Stimulated activated CD8-positive, alpha-beta memory T cell treated with anti-CD3 and anti-CD28 coated beads, Interleukin-4, amount 100 ng/mL, for 48 hours (primary cell): ENCODE measurements at regions not wholly inside any gene's neighbourhood (a gene's known extent, or its start where the extent isn't known, plus 50 kb on each side); places are given as distances from the start of the nearest gene placed in this dataset.

Experiments used
- DNase-seq: peaks from one replicate; pipeline ENCODE4 v3.0.0-alpha.2; 2020

- DNase-seq: peak; percentile 89
Observed at GRCh38 chr11:69918938-69919650, 99.9 kb upstream of the FGF3 start.

- DNase-seq: no peak
Observed at GRCh38 chr11:69919659-69920344, 100.6 kb upstream of the FGF3 start.

DNA sequence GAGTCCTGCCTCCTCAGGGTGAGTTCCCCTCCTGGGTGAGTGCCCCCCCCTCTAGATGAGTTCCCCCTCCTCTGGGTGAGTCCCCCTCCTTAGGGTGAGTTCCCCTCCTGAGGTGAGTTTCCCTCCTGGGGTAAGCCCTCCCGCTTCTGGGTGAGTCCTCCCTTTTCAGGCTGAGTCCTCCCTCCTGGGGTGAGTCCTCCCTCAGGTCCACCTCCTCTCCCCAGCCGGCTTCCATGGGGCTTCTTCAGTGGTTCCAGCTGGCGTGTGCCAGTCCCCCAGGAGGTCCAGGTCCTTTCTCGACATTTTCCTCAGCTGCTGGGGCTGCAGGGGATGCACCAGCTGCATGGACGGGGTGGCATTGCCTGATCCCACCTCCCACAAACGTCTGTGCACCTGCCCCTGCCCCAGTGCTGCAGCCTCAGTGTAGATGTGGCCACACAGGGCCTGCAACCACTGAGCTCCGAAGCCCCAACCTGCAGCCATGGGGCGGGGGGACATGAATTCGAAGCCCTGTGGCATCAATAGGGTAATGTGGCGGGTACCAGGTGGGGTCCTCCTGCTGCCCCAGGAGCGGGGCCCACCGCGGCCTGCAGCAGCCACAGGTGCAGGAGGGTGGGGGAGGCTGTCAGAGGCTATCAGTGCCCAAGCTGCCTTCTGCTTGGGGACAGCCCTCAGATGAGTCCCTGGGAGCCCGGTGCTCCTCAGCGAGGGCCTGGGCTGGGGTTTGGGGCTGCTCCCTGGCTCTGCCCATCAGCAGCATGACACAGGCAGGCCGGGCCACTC lies 101.3 kb upstream of the FGF3 start:
- DNase-seq: no peak

DNA sequence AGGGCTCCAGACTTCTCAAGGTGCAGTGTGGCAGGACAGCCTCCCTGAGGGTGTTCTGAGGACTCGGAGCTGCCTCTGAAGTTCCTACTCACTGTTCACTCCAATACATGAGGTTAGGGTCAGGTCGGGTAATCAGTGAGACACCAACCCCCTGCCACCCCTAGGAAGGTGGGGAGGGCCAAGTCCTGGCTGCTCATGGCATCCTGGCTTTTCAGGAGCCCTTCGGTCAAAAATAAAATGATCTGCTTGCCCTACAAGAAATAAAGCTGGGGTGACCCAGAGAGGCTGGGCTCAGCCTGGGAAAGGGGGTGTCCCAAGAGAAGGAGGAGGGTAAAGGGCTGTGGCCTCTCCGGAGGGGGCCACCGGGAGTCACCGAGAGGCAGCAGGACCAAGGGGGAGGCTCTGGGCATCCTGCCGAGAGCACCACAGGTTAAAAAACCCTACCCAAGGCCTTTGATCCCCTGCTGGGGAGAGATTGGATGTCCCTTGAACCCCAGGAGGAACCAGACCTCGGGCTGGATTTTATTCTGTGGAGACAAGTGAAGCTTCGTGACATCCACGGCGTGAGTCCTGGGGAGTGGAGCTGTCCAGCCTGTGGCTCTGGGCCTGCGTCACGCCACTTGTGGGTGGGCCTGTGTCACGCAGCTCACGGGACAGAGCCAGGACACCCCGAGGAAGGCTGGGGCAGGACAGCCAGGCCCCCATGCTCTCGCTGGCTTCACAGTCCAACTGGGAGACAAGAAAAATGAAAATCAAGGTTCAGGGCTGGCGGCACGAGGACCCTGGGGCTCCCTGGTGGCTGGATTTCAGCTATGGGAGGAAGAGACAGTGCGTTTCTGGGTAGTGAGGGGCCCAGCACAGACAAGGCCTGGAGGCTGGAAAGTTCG lies 102.2 kb upstream of the FGF3 start:
- no peak for DNase-seq

DNA sequence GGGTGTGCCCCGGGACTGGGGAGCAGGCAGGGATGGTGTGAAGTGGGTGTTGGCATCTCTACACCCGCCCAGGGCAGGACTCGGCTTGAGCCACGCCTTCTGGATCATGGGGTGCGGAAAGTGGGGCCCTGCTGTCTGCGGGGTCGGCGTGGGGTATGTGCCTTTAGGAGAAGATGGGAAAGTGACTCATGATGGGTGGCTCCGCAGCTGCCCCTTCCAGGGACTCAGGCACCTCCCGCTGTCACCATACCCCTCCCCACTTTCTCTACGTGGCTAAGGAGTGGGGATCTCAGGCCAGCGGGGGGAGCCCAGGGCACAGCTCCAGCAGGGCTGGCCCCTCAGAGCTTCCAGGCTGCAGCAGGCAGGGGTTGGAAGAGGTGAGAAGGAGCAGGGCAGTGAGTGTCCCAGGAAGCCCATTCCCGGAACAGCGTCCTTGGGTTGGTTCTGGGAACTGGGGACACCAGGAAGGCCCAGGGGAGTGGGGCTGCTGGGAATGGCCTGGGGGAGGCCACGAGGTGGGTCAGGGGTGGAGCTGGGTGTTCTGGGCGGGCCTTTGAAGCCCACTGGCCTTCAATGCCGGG lies 102.9 kb upstream of the FGF3 start:
- DNase-seq: no peak

DNA sequence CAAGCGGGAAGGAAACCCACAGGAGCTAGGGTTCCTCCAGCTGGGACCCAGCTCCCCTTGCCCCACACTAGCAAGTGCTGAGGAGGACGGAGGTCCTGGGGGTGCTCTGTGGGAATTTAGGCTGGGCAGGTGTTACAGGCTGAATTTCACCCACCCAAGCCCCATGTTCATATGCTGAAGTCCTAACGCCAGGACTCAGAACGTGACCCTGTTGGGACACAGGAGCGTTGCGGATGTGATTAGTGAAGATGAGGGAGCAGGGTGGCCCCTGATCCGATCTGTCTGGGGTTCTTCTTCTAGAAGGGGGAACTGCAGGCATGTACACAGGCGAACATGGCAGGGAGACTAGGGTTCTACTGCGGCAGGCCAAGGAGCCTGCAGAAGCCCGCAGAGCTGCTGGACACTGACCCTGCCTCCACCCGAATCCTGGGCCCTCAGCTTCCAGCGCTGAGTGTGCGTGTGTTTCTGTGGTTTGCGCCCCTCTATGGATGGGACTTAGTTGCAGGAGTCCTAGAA lies 103.4 kb upstream of the FGF3 start:
- no peak for DNase-seq

- no peak for DNase-seq
Observed at GRCh38 chr11:69923196-69923595, 104.0 kb upstream of the FGF3 start.

DNA sequence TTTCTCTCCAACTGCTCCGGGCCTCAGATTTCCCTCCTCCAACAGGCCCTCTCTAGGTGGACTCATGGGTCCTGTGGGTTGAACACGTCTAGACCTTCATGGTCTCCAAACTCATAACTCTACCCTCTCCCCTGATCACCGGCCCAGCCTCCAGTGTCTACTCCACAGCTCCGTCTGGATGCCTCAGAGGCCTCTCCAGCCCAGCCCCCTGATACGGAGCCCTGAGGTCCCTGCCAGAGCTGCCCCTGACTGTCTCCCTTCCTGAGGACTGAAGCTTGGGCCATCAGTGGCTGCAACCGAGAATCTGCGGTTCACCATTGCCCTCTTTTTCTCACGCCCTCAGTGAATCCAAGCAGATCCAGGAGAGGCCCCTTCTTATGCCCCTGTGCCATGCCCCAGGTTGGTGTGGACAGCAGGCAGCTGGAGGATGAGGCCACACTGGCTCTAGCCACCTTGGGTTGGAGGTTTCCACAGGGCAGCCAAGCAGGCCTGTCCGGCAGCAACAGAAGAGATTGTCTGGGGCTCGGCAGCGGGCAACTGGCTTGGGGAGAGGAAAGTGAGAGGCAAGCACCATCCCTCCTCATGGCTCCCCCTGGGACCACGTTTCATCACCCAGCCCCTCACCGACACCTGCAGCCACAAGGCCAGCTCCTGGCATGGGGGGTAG lies 104.6 kb upstream of the FGF3 start:
- no peak for DNase-seq

GRCh38 chr11:69924308-69925161 lies 105.3 kb upstream of the FGF3 start:
- DNase-seq: no peak

GRCh38 chr11:69925366-69926196 lies 106.4 kb upstream of the FGF3 start:
- no peak for DNase-seq

DNA sequence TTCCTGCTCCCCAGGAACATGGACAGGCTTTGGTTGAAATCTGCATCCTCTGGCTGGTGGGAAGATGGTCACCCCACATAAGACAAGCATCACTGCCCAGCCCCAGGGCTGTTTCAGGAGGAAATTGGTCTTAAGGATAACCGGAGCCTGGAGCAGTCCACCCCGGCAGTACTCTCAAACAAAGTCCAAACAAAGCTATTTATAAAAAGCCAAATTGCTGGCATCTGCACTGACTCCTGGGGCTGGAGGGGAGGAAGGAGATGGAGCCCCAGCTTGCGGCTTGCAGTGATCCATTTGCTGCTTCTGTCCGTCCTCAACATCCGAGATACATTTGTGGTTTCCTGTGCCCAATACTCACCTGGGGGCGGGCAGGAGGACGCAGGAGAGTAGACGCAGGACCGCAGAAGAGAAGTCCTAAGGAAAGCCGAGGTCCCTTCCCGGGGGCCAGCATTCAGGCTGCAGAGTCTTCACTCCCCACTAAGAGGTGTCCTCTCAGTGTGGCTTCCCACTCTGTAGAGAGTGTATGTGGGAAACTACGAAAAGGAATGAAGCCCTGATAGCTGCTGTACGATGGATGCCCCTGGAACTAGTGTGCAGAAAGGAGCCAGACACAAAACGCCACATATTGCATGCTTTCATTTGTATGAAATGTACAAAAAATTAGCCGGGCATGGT lies 107.3 kb upstream of the FGF3 start:
- DNase-seq: no peak

DNA sequence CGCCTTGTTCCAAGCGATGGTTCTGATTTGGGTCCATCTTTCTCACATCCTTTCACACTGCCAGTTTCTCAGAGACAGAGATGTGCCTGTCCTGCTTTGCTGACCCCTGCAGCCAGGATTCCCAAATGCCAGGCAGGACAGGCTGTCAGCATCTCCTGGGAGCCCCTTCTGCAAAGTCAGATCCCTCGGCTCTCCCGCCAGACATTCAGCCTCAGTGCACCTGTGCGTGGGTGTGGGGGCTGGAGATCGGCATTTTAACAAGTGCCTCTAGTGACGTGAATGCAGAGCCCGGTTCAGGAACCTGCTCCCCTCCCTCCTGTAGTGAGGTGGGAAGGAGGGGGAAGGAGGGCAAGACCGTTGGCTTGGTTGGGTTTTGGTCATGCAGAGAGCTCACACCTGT lies 108.9 kb upstream of the FGF3 start:
- DNase-seq: no peak

DNA sequence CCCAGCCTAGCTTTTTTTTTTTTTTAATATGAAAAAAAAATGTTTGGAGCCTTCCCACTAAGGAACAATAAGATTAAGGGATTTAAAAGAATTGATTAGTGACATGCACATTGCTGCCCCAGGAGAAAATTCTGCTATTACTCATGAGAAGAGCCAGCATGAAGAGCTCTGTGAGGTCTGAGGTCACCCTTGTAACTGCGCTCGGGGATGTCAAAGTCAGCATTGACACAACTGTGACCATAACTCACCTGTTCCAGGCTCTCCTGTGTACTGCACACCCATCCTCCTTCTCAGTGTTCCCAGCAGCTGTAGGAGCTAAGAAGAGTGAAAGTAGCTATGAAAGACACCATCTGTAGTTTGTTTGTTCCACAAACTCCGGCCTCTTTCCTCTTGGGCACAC lies 109.8 kb upstream of the FGF3 start:
- DNase-seq: no peak

GRCh38 chr11:69930081-69931059 lies 111.2 kb upstream of the FGF3 start:
- DNase-seq: no peak

DNA sequence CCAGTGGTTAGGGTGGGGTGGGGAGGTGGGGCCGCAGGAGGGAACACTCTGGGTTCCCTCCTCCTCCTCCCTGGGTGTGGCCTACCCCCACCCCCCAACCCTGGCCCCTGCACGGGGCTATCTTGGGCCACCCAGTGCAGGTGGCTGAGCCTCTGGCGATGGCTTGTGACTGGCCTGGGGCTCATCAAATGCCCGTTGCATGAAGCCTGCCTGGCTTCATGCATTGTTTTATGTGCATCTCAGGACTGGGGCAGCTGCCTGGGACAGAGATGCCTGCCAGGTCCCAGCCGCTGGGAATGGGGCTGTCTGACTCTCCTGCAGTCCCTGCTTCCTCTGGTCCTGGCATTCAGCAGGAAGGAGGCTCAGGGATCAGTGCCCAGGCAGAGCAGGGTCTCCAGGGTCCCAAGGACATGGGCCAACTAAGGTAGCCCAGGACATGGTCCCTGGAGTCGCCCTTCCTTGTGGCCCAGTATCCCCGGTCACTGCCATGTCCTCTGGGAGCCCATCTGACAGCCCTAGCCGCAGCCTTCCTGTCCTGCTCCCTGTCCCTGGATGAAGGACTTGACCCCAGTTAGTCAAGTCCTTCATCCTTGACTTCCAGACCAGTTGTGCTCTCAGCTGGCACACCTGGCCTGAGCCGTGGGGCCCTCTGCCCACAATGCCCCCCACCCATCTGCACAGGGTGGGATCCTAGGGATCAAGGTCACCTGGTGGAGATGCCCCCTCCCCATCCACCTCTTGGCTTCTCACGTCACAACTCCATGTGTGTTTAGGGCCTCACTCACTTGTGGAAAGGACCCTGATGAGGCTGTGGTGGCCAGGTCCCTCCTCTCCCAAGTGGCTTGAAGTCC lies 112.1 kb upstream of the FGF3 start:
- no peak for DNase-seq

GRCh38 chr11:69931994-69932910 lies 113.0 kb upstream of the FGF3 start:
- no peak for DNase-seq
